GM12878 (cell line): ENCODE measurements at regions not wholly inside any gene's neighbourhood (a gene's known extent, or its start where the extent isn't known, plus 50 kb on each side); places are given as distances from the start of the nearest gene placed in this dataset.

ENCODE experiments used
- ATAC-seq: fragments of 200-7000 bp; cut with Tn5 transposase; 3 replicates; pipeline ENCODE4 v1.9.1; 2020; ENCODE audit warnings: mild to moderate bottlenecking, moderate library complexity
- BruUV-seq: library from RNA; stranded (reverse); fragments of 400-500 nt; replicated peaks from 2 replicates; lab custom pipeline; 2021; lab: Mats Ljungman, UMichigan
- CTCF ChIA-PET: fragments of 300-600 bp; sonication (Branson Sonifier 250); formaldehyde crosslinking; extraction: SDS; loops from one replicate; lab custom pipeline; 2021; ENCODE audit warnings: inconsistent platforms; lab: Yijun Ruan, JAX
- POLR2A ChIA-PET: fragments of 350-600 bp; formaldehyde crosslinking; extraction: SDS; loops from one replicate; lab custom pipeline; 2021; ENCODE audit warnings: inconsistent platforms; lab: Charles Lee
- RAD21 ChIA-PET: fragments of 300-600 bp; sonication (Branson Sonifier 250); formaldehyde crosslinking; loops from one replicate; lab custom pipeline; 2023; ENCODE audit warnings: antibody characterized with exemption; ENCODE audit not compliant: unreplicated experiment; lab: Charles Lee
- SMC1A ChIA-PET: fragments of 300-600 bp; sonication (Branson Sonifier 250); formaldehyde crosslinking; loops from one replicate; lab custom pipeline; 2023; ENCODE audit not compliant: unreplicated experiment, uncharacterized antibody; lab: Charles Lee
- DNase-seq: peaks from one replicate; pipeline ENCODE4 v3.0.0-alpha.2; 2011; ENCODE audit warnings: low read depth, low spot score
- FAIRE-seq: peaks from 3 replicates; lab custom pipeline; 2011; peaks lifted over from hg19 to GRCh38; lab: Jason Lieb, UNC
- H2AFZ ChIP-seq: 2 replicates; pipeline ENCODE4 v1.6.0; 2011; ENCODE audit warnings: low read depth, low read length, control low read depth; ENCODE audit not compliant: control insufficient read depth
- H3K27ac ChIP-seq: 2 replicates; pipeline ENCODE4 v1.5.1; 2011; ENCODE audit warnings: control low read depth; ENCODE audit not compliant: control insufficient read depth, insufficient read depth
- H3K27me3 ChIP-seq, 2 experiments: replicated peaks in 1 of 2; 2 replicates each; pipeline versions ENCODE4 v1.6.0 to v1.6.1; 2011; ENCODE audit warnings: low read length in 1 of 2; ENCODE audit not compliant: control insufficient read depth in 2 of 2, insufficient read depth in 2 of 2
- H3K36me3 ChIP-seq, 2 experiments: 2 replicates each; pipeline ENCODE4 v1.5.1; 2011; ENCODE audit warnings: low read length in 1 of 2; ENCODE audit not compliant: control insufficient read depth in 2 of 2, insufficient read depth in 2 of 2
- H3K4me1 ChIP-seq: 2 replicates; pipeline ENCODE4 v1.6.1; 2011; ENCODE audit warnings: mild to moderate bottlenecking, low read length, moderate library complexity, mixed read lengths; ENCODE audit not compliant: control insufficient read depth, insufficient read depth
- H3K4me2 ChIP-seq: 2 replicates; pipeline ENCODE4 v1.6.0; 2011; ENCODE audit warnings: control low read depth; ENCODE audit not compliant: control insufficient read depth, insufficient read depth
- H3K4me3 ChIP-seq: fragments of 200-600 bp; sonication (generic); 2 replicates; pipeline ENCODE4 v1.5.1; 2016
- H3K79me2 ChIP-seq: 2 replicates; pipeline ENCODE4 v1.6.0; 2011; ENCODE audit warnings: low read length; ENCODE audit not compliant: control insufficient read depth, insufficient read depth
- H3K9ac ChIP-seq: 2 replicates; pipeline ENCODE4 v1.8.0; 2011; ENCODE audit warnings: low read length, control low read depth, mixed read lengths; ENCODE audit not compliant: control insufficient read depth, insufficient read depth
- H3K9me3 ChIP-seq: replicated peaks from 3 replicates; pipeline ENCODE4 v1.5.1; 2011; ENCODE audit warnings: mild to moderate bottlenecking, low read length; ENCODE audit not compliant: control insufficient read depth, insufficient read depth
- H4K20me1 ChIP-seq: 2 replicates; pipeline ENCODE4 v1.6.0; 2011; ENCODE audit not compliant: control insufficient read depth, insufficient read depth
- CBX3 ChIP-seq: fragments of 200-600 bp; sonication (generic); IDR thresholded peaks from 2 replicates; pipeline ENCODE4 v1.6.1; 2016; ENCODE audit warnings: low read depth, borderline replicate concordance
- CBX5 ChIP-seq: sonication (generic); IDR thresholded peaks from 2 replicates; pipeline ENCODE4 v1.6.1; 2016; ENCODE audit warnings: low read depth, moderate library complexity, mild to moderate bottlenecking, inconsistent platforms
- CEBPB ChIP-seq, 2 experiments: fragments of 150-350 bp in 1 of 2; IDR thresholded peaks; 2 replicates each; pipeline ENCODE4 v1.6.1; 2012 to 2014; ENCODE audit warnings: low read depth in 2 of 2, low read length in 2 of 2, borderline replicate concordance in 1 of 2, inconsistent platforms in 1 of 2
- HDAC6 ChIP-seq: fragments of 200-600 bp; sonication (generic); IDR thresholded peaks from one replicate; pipeline ENCODE4 v1.8.0; 2017; ENCODE audit warnings: antibody characterized with exemption; ENCODE audit not compliant: unreplicated experiment
- HSF1 ChIP-seq: fragments of 150-350 bp; IDR thresholded peaks from 2 replicates; pipeline ENCODE4 v1.6.1; 2014; ENCODE audit warnings: mild to moderate bottlenecking, low read depth, low read length
- MLLT1 ChIP-seq: fragments of 450-650 bp; IDR thresholded peaks from 2 replicates; pipeline ENCODE4 v1.6.1; 2016; ENCODE audit warnings: mild to moderate bottlenecking
- NFXL1 ChIP-seq: fragments of 450-650 bp; IDR thresholded peaks from 2 replicates; pipeline ENCODE4 v1.6.1; 2017; ENCODE audit warnings: antibody characterized with exemption, mild to moderate bottlenecking, borderline replicate concordance
- NFYA ChIP-seq: IDR thresholded peaks from 2 replicates; pipeline ENCODE4 v1.6.1; 2011; ENCODE audit warnings: low read depth, mild to moderate bottlenecking, low read length, improper control_type of control experiment, borderline replicate concordance
- RUNX3 ChIP-seq: IDR thresholded peaks from 2 replicates; pipeline ENCODE4 v1.6.1; 2012; ENCODE audit warnings: low read length, inconsistent platforms
- SIX5 ChIP-seq: IDR thresholded peaks from 2 replicates; pipeline ENCODE4 v1.6.1; 2011; ENCODE audit warnings: mild to moderate bottlenecking, low read depth, low read length, moderate library complexity; ENCODE audit not compliant: severe bottlenecking
- SP1 ChIP-seq: IDR thresholded peaks from one replicate; pipeline ENCODE4 v1.6.1; 2011; ENCODE audit warnings: low read depth, low read length
- TAF1 ChIP-seq: IDR thresholded peaks from 2 replicates; pipeline ENCODE4 v1.6.1; 2011; ENCODE audit warnings: mild to moderate bottlenecking, low read depth, low read length, borderline replicate concordance
- TCF12 ChIP-seq: IDR thresholded peaks from 2 replicates; pipeline ENCODE4 v1.6.1; 2011; ENCODE audit warnings: low read depth, mild to moderate bottlenecking, low read length
- YY1 ChIP-seq: IDR thresholded peaks from 2 replicates; pipeline ENCODE4 v1.6.1; 2011; ENCODE audit warnings: low read depth, mild to moderate bottlenecking, low read length
- ZSCAN29 ChIP-seq: fragments of 450-650 bp; IDR thresholded peaks from 2 replicates; pipeline ENCODE4 v1.6.1; 2017; ENCODE audit warnings: mild to moderate bottlenecking, moderate library complexity
- WGBS: methylation state at CpG from one replicate; pipeline ENCODE4 v1.1.6; 2016; ENCODE audit warnings: low lambda C conversion rate; ENCODE audit not compliant: insufficient replicate concordance, insufficient coverage; ENCODE audit errors: missing lambda C conversion rate; 5-methylcytosine and 5-hydroxymethylcytosine counted together
- in situ Hi-C: fragments of 300-500 bp; cut with MboI; formaldehyde crosslinking; loops from 9 replicates; pipeline ENCODE4 v1.14.3; 2018; ENCODE audit warnings: mixed read lengths
- intact Hi-C: fragments of 100-400 bp; cut with micrococcal nuclease; formaldehyde crosslinking; loops from one replicate; pipeline ENCODE4 v1.14.2; 2022; ENCODE audit not compliant: unreplicated experiment
- TF ChIP-seq, protein P1 (sequence below): IDR thresholded peaks from 2 replicates; pipeline ENCODE4 v1.6.1; 2012; ENCODE audit warnings: low read depth, low read length, improper control_type of control experiment
- TF ChIP-seq, protein P2 (sequence below), 3 experiments: IDR thresholded peaks in 2 of 3; conservative IDR thresholded peaks in 1 of 3; 2 replicates each; pipeline ENCODE4 v1.5.1; 2011; ENCODE audit warnings: low read depth in 3 of 3, low read length in 3 of 3, mild to moderate bottlenecking in 3 of 3, control low read depth in 2 of 3, moderate library complexity in 2 of 3, inconsistent platforms in 1 of 3, mixed read lengths in 1 of 3; ENCODE audit not compliant: control insufficient read depth in 2 of 3, insufficient read depth in 1 of 3; ENCODE audit errors: extremely low read depth in 1 of 3

DNA sequence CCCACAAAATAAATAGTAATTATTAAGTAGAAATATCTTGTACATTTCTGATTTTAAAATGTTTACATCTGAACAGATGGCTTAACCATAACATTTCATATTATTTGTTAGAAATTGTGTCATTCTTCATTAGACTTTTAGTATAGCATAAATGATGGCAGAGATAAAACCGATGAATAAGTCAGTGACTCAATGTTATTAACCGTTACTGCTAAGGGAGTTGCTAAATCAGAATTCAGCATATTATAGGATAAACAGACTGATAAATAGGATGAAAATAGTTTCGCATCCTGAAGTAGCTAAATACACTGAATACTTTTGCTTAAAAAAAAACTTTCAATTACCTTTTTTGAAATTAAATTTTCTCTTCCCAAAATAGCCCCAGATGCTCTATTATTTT is 610.6 kb upstream of the ZP4 start:
- no peak overlapping the region for H2AFZ ChIP-seq
- H3K9ac ChIP-seq: no peak overlapping the region
- H3K4me1 ChIP-seq: no peaks in the 10 kb centered on the region
- ChIA-PET SMC1A (no interaction called here), POLR2A (no interaction called here), CTCF (no interaction called here), RAD21 (interaction anchor here (0.5 kb wide), 1 partner anchor 469 kb away, joined by 3 read pairs; no protein-coding TSS in a partner anchor)
- no peaks in the 10 kb centered on the region for H3K79me2 ChIP-seq
- TF ChIP-seq NFYA (no peak), SP1 (no peak), HDAC6 (no peak), YY1 (no peak), ZSCAN29 (no peak), TCF12 (no peak), CBX3 (no peak), CBX5 (no peak), NFXL1 (no peak), HSF1 (no peak), RUNX3 (no peak), MLLT1 (no peak), TAF1 (no peak), CEBPB (IDR thresholded peaks at IDR 0.05; ENCODE audit: borderline replicate concordance in 1 of 2, low read depth in 2 of 2, low read length in 2 of 2) (no peak), SIX5 (no peak)
- TF ChIP-seq, protein P1, sequence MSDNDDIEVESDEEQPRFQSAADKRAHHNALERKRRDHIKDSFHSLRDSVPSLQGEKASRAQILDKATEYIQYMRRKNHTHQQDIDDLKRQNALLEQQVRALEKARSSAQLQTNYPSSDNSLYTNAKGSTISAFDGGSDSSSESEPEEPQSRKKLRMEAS: no peak
- TF ChIP-seq, protein P2, sequence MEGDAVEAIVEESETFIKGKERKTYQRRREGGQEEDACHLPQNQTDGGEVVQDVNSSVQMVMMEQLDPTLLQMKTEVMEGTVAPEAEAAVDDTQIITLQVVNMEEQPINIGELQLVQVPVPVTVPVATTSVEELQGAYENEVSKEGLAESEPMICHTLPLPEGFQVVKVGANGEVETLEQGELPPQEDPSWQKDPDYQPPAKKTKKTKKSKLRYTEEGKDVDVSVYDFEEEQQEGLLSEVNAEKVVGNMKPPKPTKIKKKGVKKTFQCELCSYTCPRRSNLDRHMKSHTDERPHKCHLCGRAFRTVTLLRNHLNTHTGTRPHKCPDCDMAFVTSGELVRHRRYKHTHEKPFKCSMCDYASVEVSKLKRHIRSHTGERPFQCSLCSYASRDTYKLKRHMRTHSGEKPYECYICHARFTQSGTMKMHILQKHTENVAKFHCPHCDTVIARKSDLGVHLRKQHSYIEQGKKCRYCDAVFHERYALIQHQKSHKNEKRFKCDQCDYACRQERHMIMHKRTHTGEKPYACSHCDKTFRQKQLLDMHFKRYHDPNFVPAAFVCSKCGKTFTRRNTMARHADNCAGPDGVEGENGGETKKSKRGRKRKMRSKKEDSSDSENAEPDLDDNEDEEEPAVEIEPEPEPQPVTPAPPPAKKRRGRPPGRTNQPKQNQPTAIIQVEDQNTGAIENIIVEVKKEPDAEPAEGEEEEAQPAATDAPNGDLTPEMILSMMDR (IDR thresholded peaks at IDR 0.05 in 2 of 3, conservative IDR thresholded peaks at IDR 0.05 in 1 of 3; ENCODE audit: control insufficient read depth in 2 of 3, extremely low read depth in 1 of 3, insufficient read depth in 1 of 3, low read depth in 3 of 3, low read length in 3 of 3): no peak
- WGBS: 20% methylated on average over 3 of the region's 3 CpGs
- DNase-seq (no peak), ATAC-seq (no peak), FAIRE-seq (no peak)
- H3K27me3 ChIP-seq: no peaks in the 10 kb centered on the region
- no peaks in the 10 kb centered on the region; the same call in 2 of the 3 replicates for H3K9me3 ChIP-seq
- intact Hi-C loops: no loop called here
- BruUV-seq: no TSS peak
- in situ Hi-C loops: no loop called here
- H4K20me1 ChIP-seq: no peaks in the 10 kb centered on the region
- no peak overlapping the region for H3K4me2 ChIP-seq
- H3K4me3 ChIP-seq: no peak overlapping the region
- H3K36me3 ChIP-seq: no peaks in the 10 kb centered on the region
- H3K27ac ChIP-seq: no peak overlapping the region
